IPS-18c (cell line): ENCODE measurements at regions not wholly inside any gene's neighbourhood (a gene's known extent, or its start where the extent isn't known, plus 50 kb on each side); places are given as distances from the start of the nearest gene placed in this dataset.

Experiments
- H3K4me3 ChIP-seq: 2 replicates; pipeline ENCODE4 v1.7.0; 2013; ENCODE audit warnings: low read depth, mild to moderate bottlenecking, low read length, moderate library complexity; ENCODE audit not compliant: insufficient read depth
- H3K9me3 ChIP-seq: one replicate; pipeline ENCODE4 v1.6.1; 2013; ENCODE audit warnings: mild to moderate bottlenecking, low read length, moderate library complexity; ENCODE audit not compliant: control insufficient read depth, insufficient read depth

GRCh38 chr2:190113000-190113399 is 50.5 kb upstream of the MSTN start:
- no peak overlapping the region for H3K4me3 ChIP-seq
- no peaks in the 10 kb centered on the region for H3K9me3 ChIP-seq
